ENCODE measurements at regions not wholly inside any gene's neighbourhood (a gene's known extent, or its start where the extent isn't known, plus 50 kb on each side); places are given as distances from the start of the nearest gene placed in this dataset.

- no peak for DNase-seq (ENCODE audit: low spot score)
Observed at GRCh38 chr5:113902917-113903660, 389.6 kb downstream of the YTHDC2 start.

GRCh38 chr5:113909782-113910181, 396.3 kb downstream of the YTHDC2 start:
- no peak for DNase-seq (ENCODE audit: low spot score)

- no peak for DNase-seq (ENCODE audit: low spot score)
Observed at GRCh38 chr5:113917997-113918396, 404.5 kb downstream of the YTHDC2 start.

- no peak for DNase-seq (ENCODE audit: low spot score)
Observed at GRCh38 chr5:113922343-113922742, 408.8 kb downstream of the YTHDC2 start.

GRCh38 chr5:113935453-113935852, 422.0 kb downstream of the YTHDC2 start:
- no peak for DNase-seq (ENCODE audit: low spot score)

- DNase-seq (ENCODE audit: low spot score) = no peak
Observed at GRCh38 chr5:113937301-113937700, 423.8 kb downstream of the YTHDC2 start.

- no peak for DNase-seq (ENCODE audit: low spot score)
Observed at GRCh38 chr5:113939988-113940387, 421.9 kb upstream of the KCNN2 start.

- DNase-seq (ENCODE audit: low spot score) = no peak
Observed at GRCh38 chr5:113950186-113950585, 411.7 kb upstream of the KCNN2 start.

GRCh38 chr5:113965225-113965624, 396.6 kb upstream of the KCNN2 start:
- no peak for DNase-seq (ENCODE audit: low spot score)

GRCh38 chr5:113969901-113970300, 392.0 kb upstream of the KCNN2 start:
- no peak for DNase-seq (ENCODE audit: low spot score)

- no peak for DNase-seq (ENCODE audit: low spot score)
Observed at GRCh38 chr5:113971454-113971853, 390.4 kb upstream of the KCNN2 start.

- DNase-seq (ENCODE audit: low spot score) = no peak
Observed at GRCh38 chr5:113974976-113975375, 386.9 kb upstream of the KCNN2 start.

GRCh38 chr5:113984928-113985327, 376.9 kb upstream of the KCNN2 start:
- no peak for DNase-seq (ENCODE audit: low spot score)

GRCh38 chr5:113985505-113985904, 376.4 kb upstream of the KCNN2 start:
- DNase-seq (ENCODE audit: low spot score) = no peak

- DNase-seq (ENCODE audit: low spot score) = no peak
Observed at GRCh38 chr5:113989278-113989912, 372.5 kb upstream of the KCNN2 start.

GRCh38 chr5:113989913-113990305, 372.0 kb upstream of the KCNN2 start:
- no peak for DNase-seq (ENCODE audit: low spot score)

- DNase-seq (ENCODE audit: low spot score) = no peak
Observed at GRCh38 chr5:114001076-114001475, 360.8 kb upstream of the KCNN2 start.

GRCh38 chr5:114006582-114006981, 355.3 kb upstream of the KCNN2 start:
- no peak for DNase-seq (ENCODE audit: low spot score)

GRCh38 chr5:114007678-114008077, 354.2 kb upstream of the KCNN2 start:
- DNase-seq (ENCODE audit: low spot score) = peak; percentile 70

- no peak for DNase-seq (ENCODE audit: low spot score)
Observed at GRCh38 chr5:114010362-114010761, 351.5 kb upstream of the KCNN2 start.

GRCh38 chr5:114018186-114018585, 343.7 kb upstream of the KCNN2 start:
- no peak for DNase-seq (ENCODE audit: low spot score)

GRCh38 chr5:114038756-114039155, 323.1 kb upstream of the KCNN2 start:
- DNase-seq (ENCODE audit: low spot score) = no peak

- DNase-seq (ENCODE audit: low spot score) = no peak
Observed at GRCh38 chr5:114050087-114050486, 311.8 kb upstream of the KCNN2 start.

- no peak for DNase-seq (ENCODE audit: low spot score)
Observed at GRCh38 chr5:114053372-114053771, 308.5 kb upstream of the KCNN2 start.

Data from putamen (tissue), 1 donor.